ENCODE measurements at regions not wholly inside any gene's neighbourhood (a gene's known extent, or its start where the extent isn't known, plus 50 kb on each side); places are given as distances from the start of the nearest gene placed in this dataset.
"Not testable (repeated sequence)": the region's sequence is repeated elsewhere in the genome, so short reads cannot be mapped to it uniquely, and the experiment has no call there.

DNA sequence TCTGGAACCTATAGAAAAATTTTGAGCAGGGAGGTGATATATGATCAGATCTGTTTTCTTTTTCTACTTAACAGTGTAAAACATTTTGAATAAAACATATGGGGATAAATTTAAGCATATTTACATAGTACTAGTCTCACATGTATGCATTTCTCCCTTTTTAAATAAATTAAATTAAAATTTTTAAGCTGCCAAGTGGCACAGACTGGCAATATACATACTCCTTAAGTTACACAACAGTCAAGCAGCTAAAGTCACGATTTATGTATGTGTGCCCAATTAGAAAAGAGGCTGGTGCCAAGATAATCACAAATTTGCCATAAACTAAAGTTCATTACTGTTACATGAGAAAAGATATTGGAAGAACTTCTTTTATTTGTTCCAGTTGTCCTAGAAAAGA, 532.0 kb downstream of the RWDD3 start:
- no peak for DNase-seq (ENCODE audit: low spot score)

DNA sequence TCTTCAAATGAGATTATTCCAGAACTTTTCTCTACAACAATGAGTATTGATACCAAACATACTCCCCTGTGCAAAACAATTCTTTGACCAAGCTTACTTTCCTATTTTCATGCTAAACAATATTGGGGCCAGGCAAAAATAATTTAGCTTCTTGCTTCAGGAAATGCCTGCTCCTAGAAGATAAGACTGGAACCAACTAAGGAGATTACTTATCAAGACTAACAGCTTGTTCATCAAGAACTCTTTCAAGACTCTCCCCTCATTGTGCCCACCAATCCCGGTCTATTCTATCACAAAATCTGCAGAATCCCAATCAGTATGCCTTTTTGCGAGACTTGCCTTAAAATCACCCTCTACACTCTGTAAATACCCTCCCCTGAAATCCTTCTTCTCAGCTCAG, 536.6 kb downstream of the RWDD3 start:
- no peak for DNase-seq (ENCODE audit: low spot score)

DNA sequence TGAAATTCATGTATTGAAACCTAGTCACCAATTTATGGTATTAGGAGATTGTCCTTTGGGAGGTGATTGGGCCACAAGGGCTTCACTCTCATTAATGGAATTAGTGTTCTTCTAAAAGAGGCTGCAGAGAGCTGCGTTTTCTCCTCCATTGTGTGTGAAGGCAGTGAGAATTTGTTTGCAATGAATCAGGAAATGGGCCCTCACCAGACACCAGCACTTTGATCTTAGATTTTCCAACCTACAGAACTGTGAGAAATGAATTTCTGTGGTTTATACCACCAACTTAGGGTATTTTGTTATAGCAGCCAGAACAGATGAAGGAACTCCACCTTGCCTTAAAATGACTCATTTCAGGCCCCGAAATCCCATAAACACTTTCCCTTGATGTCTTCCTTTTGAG, 544.2 kb downstream of the RWDD3 start:
- no peak for DNase-seq (ENCODE audit: low spot score)

DNA sequence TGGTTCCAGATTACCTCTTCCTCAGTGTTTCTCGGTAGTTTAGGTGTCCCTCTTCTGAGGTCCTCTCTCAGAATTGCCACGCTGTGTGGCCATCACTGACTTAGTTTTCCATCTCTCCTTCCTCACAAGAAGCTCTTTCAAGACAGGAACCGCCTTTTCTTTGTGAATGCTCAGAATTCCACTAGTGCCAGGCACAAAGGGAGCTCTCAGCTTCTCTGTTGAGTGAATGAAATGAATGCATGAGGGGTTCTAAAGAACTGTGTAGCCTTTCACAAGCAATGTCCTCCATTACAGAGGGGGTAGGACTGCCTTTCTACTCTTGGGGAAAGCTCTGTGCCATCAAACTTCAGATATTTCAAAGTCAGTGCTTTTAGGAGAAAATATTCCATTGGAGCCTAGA, 546.8 kb downstream of the RWDD3 start:
- DNase-seq (ENCODE audit: low spot score): no peak

DNA sequence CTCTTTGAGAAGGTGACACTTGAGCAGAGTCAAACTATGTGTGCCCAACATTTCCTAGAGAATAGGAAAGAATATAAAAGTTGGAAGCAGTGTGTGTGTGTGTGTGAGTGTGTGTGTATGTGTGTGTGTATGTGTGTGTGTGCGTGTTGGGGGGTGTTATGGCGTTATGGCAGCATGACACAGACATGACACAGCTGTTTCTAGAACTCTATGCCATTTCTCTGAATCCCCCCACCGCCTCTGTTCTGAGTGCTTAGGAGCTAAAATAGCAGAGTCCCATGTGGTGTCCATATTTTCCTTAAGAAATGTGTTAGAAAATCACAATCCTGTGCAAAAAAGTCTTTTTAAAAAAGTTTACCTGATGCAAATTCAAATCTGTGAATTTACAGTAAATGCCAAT, 556.1 kb downstream of the RWDD3 start:
- no peak for DNase-seq (ENCODE audit: low spot score)

DNA sequence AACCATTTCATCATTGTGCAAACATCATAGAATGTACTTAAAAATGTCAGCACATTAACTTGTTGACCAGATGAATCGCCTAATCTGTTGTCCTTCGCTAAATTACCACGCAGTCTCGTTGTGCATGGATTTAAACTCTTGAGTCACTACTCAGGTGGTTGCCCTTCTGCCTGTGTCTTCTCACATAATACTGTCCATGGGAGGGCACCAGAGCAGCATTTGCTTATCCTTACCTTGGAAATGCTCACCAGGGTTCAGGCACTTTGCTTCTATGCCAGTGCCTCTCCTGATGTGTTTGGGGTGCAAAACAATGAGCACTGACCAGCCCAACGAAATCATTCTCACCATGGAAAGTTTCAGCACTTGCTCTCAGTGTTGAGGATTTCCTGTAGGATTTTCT, 559.9 kb downstream of the RWDD3 start:
- DNase-seq (ENCODE audit: low spot score): no peak

DNA sequence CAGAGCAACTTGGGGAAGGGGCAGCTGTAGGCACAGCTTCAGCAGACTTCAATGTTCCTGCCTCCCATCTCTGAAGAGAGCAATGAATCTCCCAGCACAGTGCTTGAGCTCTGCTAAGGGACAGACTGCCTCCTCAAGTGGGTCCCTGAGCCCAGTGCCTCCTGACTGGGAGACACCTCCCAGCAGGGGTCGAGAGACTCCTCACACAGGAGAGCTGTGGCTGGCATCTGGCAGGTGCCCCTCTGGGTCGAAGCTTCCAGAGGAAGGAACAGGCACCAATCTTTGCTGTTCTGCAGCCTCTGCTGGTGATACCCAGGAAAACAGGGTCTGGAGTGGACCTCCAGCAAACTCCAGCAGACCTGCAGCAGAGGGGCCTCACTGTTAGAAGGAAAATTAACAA, 563.8 kb downstream of the RWDD3 start:
- DNase-seq (ENCODE audit: low spot score): not testable (repeated sequence)

DNA sequence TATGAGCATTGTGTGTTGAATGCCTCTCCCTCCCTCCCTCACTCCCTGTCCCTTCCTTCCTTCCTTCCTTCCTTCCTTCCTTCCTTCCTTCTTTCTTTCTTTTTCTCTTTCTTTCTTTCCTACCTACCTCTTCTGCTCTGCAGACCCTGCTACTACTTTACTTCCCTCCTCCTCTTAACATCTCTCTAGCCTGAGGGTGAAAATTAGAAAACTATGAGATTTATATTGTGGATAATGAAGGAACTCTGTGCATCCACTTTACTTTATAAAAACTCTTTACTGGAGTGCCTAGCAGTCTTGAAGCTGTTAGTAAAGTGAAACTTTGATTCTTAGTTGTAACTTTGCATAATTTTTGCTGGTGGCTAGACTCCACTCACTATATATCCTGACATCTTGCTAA, 572.2 kb downstream of the RWDD3 start:
- no peak for DNase-seq (ENCODE audit: low spot score)

DNA sequence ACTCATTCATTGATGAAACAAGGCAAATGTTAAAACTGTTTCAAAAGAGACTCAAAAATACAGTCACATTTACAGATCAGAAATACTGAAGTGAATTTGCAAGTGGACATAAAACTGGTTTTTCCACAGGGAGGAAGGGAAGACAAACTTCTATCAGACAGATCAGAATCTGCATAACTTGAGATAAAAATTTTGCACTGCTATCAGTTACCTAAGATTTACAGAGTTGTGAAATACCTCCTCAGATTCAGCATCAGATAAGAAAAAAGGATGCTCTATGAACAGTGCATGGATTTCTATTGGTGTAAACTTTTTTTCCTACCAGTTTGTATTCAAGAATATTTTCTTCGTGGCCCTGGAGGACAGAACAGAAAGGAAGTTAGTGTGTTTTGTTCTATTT, 575.4 kb downstream of the RWDD3 start:
- no peak for DNase-seq (ENCODE audit: low spot score)

DNA sequence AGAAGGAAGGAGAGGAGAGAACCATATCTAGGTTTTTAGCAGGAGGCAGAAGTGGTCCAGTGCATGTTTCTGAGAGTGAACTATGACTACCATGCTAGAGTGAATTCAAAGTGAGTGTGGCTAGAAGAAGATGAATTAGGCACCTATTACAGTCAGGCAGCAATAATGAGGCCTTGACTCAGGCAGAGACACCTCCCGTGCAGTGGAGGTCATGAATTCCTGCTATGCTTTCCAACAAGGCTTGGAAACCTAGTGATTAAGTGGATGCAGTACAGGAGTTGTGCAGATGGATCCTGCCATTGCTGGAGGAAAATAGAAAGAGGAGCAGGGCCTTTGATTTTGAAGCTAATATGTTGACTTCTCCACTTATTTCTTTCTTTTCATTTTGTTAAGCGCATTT, 581.5 kb downstream of the RWDD3 start:
- no peak for DNase-seq (ENCODE audit: low spot score)

DNA sequence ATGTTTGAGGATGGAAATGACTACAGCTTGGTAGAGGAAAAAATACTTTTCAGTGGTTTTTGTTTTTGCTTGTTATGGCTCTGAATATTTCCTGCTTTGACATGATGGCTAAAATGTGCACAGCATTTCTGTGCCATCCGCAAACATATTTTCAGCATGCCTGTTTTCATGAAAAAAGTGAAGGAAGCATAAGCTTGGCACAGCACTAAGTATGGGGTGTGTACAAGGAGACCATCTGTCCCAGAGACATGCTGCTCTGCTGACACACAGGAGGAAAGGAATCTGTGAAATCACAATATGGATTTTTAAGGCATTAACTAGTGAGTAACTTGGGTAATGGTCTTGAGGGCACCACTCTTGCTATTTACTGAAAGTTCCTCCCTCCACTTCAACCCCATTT, 595.5 kb downstream of the RWDD3 start:
- no peak for DNase-seq (ENCODE audit: low spot score)

DNA sequence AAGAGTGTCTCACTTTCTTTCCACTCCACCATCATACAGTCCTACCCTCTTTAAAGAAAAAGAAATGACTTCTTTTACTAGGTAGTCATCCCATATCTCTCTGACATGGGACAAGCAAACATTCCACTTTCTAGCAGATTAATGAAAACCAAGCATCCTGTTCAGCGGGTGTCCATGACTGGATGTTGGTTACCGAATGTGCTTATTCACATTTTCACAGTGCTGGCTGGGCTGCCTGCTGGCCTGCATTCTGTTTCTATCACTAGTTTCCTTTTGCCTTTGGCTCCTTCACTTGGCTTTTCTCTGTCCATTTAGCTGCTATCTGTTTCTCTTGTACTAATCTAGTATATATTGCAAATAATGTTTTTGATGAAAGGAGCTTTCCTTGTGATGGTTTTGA, 598.4 kb downstream of the RWDD3 start:
- DNase-seq (ENCODE audit: low spot score): no peak

DNA sequence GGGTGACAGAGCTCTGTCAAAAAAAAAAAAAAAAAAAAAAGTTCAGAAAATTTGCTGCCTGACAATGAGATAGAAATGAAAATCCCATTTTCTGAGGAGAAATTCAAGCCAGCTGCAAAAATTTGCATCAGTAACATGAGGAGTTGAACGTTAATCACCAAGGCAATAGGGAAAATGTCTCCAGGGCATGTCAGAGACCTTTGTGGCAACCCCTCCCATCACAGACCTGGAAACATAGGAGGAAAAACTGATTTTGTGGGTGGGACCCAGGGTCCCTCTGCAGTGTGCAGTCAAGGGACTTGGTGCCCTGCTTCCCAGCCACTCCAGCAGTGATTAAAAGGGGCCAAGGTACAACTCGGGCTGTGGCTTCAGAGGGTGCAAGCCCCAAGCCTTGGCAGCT, 615.4 kb downstream of the RWDD3 start:
- DNase-seq (ENCODE audit: low spot score): no peak

DNA sequence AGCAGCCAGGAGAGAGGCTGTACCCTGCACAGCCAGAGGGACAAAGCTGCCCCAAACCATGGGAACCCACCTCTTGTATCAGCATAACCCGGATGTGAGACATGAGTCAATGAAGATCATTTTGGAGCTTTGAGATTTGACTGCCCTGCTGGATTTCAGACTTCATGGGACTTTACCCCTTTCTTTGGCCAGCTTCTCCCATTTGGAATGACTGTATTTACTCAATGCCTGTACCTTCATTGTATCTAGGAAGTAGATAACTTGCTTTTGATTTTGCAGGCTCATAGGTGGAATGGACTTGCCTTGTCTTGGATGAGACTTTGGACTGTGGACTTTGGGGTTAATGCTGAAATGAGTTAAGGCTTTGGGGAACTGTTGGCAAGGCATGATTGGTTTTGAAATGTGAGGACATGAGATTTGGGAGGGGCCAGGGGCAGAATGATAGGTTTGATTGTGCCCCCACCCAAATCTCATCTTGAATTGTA, 616.2 kb downstream of the RWDD3 start:
- DNase-seq (ENCODE audit: low spot score): no peak

DNA sequence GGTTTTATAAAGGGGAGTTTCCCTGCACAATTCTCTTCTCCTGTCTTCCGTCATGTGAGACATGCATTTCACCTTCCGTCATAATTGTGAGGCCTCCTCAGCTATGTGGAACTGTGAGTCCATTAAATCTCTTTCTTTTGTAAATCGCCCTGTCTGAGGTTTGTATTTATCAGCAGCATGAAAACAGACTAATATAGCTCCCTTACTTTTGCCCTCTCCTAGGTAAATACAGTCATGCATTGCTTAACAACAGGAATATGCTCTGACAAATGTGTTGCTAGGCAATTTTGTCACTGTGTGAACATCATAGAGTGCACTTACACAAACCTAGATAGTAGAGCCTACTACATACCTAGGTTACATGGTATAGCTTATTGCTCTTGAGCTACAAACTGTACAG, 616.8 kb downstream of the RWDD3 start:
- no peak for DNase-seq (ENCODE audit: low spot score)

DNA sequence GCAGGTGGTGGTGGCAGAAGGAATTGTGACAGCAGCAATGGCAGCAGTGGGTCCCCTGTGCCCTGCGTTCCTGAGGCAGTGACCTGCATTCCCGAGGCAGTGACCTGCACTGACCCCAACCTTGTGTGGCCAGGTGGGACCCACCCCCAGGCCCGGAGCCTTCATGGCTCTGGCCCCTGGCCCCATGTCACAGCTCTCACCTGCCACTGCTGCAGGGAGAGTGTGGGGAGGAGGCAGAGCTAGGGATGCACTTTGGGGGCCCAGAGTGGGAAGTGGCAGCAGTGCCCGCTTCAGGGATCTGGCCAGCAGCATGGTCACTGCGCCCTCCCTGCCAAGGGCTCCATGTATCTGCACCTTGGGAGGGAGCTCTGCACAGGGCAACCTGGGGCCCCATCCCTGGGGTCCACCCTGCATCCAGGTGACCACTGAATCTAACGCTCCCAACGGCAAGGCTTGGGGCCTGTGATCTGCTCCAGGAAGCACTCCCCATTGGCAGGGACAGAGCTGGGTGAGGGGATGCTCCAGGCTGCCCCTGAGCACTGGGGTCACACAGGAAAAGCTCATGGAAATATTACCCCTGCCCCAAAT, 618.6 kb downstream of the RWDD3 start:
- no peak for DNase-seq (ENCODE audit: low spot score)

DNA sequence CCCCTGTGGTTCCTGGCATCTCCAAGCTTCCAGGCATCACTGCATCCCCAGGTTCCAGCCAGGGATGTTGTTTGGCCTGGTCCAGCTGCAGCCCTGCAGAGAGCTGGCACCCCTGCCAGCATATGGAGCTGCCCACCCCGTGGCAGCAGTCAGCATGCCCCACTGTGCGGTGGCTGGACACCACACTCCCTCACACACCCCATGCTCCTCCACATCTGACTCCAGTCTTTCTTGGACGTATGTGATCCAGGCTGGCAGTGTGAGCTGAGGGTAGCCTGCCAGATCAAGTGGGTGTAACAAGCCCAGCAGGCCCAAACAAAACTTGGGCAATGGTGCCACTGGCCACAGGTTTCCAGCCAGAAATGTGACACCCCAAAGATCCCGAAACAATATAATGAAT, 620.4 kb downstream of the RWDD3 start:
- DNase-seq (ENCODE audit: low spot score): no peak

DNA sequence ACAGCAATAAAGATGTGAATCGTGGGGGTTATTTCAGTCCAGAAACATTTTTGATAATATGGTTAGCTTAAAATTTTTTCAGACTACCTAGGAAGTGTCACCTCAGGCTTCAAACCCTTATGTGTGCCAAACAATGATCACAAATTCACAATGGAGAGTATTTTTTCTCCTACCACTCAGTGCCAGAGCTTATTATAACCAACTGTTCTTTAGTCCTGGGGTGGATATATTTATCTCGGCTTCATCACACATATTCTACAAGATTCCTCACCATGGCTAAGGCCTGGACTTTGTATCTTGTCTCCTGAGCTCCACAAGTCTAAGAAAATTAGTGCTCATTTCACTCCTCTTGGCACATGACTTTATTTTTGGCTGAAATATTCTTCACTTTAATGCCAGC, 629.1 kb downstream of the RWDD3 start:
- DNase-seq (ENCODE audit: low spot score): no peak

DNA sequence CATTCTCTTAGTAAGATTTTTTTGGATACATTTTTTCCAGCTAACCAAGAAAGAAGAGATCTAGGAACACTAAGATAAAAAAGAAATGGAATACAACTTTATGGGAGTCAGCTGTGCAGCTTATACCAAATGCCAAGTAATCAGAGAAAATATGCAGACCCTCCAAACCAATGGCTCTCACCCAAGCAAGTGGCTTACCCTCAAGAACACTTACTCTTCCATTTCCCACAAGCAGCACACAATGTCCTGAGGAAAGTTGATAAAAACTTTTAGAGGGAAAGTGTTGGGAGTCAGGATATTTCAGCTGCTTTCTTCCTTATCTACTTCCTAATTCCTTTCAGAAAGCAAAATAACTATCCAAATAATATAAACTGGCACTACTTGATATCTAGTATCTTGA, 631.8 kb downstream of the RWDD3 start:
- DNase-seq (ENCODE audit: low spot score): no peak

DNA sequence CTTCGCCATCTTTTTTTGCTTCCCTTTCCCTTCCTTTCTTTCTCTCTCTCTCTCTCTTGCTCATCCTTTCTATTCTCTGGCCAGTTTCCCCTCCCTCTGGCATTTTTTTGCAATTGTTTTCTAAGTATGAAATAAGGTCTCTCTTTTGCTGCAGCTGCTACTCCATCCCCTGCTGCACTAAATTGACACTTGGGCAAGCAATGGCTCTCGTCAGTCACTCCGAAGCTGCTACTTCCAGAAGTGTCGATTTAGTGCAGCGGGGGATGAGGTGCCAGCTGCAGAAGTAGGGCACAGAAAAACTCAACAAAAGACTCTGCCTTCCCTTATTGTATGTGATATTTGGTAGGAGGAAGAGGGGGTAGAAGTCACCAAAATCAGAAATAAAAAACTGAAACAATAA, 642.3 kb downstream of the RWDD3 start:
- DNase-seq (ENCODE audit: low spot score): no peak

DNA sequence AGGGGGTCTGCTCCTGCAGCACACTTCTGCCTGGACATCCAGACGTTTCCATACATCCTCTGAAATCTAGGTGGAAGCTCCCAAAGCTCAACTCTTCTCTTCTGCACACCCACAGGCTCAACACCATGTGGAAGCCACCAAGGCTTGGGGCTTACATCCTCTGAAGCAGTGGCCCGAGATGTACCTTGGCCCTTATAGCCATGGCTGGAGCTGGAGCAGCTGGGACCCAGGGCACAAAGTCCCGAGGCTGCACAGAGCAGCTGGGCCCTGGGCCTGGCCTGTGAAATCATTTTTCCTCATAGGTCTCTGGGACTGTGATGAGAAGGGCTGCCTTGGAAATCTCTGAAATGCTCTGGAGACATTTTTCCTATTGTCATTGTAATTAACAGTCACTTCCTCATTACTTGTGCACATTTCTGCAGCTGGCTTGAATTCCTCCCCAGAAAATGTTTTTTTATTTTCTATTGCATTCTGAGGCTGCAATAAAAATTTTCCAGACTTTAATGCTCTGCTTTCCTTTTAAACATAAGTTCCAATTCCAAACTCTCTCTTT, 645.6 kb downstream of the RWDD3 start:
- DNase-seq (ENCODE audit: low spot score): no peak

DNA sequence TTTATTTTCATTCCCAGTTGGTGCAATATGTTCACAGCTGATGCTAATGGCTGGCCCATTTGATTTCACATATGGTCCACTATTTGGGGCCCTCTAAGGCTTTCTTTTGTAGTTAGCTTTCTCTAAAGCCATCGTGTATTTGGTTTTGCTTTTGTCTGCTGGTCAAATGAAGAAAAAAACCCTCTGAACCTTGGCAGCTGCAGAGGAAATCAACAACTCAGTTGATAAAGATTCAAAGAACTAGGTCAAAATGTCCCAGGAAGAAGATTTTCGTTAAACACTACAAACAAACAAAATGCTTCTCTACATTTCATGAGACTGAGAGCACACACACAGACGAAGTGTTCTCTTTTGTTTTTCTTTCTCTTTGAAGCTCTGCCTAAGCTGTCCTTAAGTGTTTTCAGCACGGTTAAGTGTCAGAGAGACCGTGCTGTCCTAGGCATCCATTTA, 655.0 kb downstream of the RWDD3 start:
- DNase-seq (ENCODE audit: low spot score): no peak

DNA sequence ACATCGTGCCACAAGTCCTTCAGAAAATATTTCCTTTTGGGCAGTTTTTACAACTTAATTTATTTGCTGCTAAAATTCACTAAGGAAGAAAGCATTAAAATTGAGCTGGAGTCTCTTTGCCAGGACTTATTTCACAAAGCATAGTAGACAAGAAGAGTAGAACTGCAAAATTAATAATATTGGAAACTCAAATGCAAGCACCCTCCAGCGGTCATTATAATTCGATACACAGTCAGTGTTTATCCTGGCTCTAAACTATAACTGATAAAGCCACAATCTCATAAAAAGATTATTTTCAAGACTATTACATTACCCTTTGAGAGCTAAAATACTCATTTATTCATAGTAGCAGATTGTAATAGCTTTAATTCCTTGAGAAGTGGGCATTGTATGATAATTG, 655.4 kb downstream of the RWDD3 start:
- DNase-seq (ENCODE audit: low spot score): no peak

DNA sequence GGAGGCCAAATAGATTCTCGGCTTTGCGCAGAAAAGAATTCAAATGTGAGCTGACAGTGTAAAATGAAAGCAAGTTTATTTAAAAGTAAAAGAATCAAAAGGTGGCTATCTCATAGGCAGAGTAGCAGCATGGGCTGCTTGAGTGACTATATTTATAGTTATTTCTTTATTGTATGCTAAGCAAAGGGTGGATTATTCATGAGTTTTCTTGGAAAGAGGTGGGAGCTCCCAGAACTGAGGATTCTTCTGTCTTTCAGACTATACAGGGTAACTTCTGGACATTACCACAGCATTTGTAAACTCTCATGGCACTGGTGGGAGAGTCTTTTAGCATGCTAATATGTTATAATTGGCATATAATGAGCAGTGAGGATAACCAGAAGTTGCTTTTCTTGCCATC, 659.9 kb downstream of the RWDD3 start:
- DNase-seq (ENCODE audit: low spot score): no peak

DNA sequence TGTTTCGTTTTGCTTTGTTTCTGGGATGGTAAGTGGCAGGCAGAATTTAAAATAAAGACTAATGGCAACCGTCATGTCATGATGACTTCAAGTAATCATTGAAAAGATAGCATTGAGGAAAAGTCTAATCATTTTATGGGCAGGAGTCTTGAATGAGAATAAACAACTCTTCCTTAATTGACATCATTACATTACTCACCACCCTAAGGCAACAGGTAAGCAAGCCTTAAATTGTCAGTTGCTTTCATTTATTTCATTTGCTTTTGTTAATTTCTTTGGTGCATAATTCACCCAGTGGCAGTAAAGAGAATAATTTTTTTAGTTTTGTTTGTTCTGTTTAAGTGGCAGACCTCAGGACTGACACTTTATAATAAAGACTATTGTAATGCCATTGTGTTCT, 669.0 kb downstream of the RWDD3 start:
- DNase-seq (ENCODE audit: low spot score): no peak
